Fibroblast of peridontal ligament (primary cell): ENCODE measurements at regions not wholly inside any gene's neighbourhood (a gene's known extent, or its start where the extent isn't known, plus 50 kb on each side); places are given as distances from the start of the nearest gene placed in this dataset.

ENCODE experiments used
- DNase-seq: peaks from one replicate; pipeline ENCODE4 v3.0.0-alpha.2; 2010; ENCODE audit errors: extremely low read depth

DNA sequence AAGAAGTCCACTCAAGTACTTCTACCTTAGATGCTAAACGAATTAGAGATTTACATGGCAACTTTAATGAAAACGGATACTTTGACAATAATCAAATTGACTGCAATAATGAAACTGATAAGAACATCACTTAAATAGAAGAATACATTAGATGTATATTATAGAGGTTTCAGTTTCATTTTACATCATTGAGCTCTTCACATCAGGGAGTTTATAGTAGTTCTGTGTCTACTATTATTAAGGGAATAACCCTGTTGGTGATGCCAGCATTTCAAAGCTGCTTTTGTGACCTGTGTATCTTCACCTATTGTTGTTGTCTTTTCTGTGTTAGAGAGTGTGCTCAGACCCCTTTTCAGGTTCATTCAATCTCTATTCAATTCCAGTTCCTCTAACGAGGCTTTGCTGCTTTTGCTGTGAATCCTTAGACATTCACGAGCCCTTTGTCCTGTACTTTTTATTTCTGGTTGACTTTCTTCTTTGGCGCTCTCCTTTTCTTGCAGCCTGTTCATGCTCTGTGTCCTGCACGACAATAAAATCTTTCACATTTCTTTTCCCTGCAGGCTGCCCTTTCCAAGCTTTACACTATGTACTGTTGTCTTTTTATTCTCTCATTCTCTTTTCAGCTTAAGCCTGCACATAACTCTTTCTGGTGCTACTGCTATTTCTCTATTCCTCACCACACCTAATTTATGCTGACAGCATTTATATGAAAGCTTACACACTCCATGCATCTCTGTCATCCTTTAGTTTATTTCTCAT is 232.1 kb downstream of the CPE start:
- DNase-seq, result no peak

DNA sequence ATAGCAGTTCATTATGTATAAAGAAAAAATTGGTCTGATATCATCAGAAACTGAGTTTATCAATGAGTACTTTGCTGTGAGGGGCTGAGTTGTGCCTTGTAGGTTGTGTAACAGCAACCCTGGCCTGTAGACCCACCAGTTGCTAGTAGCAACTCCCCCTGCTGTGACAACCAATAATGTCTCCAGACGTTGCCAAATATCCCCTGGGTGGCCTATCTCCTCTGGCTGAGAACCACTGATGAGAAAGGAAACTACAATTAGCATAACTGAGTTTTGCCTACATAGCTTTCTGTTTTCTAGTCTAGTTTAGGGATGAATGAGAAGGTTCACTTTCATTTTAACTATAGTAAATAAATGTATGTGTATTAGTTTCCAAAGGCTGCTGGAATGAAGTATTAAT is 234.1 kb downstream of the CPE start:
- no peak for DNase-seq

DNA sequence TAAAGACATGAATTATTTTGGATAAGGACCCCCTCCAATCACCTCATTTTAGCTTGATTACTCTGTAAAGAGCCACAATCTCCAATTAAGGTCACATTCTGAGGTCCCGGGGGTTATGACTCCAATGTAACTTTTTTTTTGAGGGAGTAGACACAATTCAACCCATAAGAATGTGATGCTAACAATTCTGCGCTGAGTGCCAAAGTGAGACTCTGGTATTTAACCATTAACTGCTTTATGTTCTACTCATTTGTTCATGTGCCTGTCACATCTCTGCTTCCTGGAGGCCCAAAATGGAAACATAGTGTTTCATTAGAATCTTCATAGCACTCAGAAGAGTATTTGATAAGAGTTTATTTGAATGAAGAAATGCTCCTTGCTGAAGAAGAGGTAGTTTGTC is 234.8 kb downstream of the CPE start:
- DNase-seq, result no peak

DNA sequence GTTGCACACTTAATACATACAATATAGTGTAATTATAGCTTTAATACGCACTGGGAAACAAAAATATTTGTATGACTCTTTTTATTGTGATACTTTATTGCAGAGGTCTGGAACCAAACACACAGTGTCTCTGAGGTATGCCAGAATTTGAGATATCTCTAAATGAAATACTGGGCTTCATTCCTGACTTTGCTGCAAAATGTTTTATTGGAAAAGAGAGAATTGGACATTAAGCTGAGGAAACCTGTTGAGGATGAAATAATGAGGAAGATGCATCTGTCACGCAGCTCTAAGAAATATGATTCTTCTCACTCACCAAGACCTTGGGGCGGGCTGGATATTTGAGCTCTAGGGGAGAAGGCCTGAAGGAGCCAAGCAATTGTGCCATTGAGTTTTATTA is 242.1 kb downstream of the CPE start:
- no peak for DNase-seq

DNA sequence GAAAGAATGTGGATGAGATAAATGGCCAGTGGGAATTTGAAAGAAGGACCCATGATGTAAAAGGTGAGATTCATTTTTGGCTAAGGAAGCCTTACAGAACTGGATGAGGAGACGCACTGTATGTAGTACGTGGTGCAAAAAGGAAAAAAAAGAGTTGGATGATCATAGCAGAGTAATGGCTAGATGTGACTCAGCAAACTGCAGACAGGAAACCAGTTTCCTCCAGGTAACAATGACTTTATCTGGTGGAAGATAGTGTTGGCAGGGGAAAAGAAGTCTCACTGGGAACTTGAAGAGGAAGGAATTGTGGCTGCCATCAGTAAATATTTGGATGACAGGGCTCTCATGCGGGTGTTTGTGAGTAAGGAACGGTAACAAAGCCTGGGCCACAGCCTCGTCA is 243.2 kb downstream of the CPE start:
- no peak for DNase-seq

DNA sequence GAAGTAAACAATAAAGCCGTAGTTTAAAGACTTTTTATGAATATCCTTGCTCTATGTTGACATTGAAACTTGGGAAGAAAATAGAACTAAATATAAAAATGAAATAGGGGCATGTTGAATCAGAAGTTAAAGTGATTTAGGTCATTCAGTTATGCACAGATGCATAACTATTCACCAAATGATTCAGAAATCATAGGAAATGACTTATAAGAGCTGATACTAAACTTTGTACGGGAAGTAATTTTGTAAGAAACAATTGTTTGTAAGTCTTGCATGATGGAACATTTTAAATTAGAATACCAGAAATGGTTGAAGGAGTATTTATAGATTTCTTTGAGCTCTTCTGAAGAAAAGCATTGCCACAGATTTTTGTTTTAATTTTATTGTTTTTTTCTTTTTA is 246.5 kb downstream of the CPE start:
- no peak for DNase-seq

DNA sequence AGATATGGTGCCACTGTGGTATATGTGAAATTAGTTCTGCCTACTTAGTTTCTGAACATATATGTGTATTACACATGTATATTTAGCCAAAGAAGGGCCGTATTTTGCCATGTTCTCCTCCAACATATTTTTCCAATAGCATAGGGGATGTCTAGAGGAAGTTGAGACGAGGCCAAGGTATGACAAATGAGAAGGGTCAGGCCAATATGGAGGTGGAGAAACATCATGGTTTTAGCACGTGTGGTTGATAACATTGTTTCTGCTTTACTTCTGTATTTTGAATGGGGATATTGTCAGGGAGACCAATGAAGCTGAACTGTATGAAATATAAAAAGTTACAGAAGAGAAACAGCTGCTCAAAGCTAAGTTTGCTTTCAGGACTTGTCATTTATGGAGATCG is 246.7 kb upstream of the TLL1 start:
- no peak for DNase-seq

DNA sequence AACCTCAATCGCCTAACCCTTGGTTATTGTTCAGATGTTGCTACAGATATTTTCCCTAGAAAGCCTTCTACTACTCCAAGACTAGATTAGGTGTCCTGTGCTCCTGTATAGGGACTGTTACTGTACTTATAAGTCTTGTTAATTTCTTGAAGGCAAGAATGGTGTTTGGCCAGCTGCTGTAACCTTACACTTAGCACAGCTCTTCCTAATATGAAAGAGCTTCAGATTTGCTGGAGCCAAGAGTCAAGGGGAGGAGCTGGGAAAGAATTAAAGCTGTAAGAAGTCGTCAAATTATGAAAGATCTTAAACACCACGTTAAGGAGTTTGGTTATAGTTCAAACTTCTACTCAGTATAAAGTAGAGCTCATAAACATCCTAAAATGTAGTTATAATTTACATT is 245.9 kb upstream of the TLL1 start:
- no peak for DNase-seq

DNA sequence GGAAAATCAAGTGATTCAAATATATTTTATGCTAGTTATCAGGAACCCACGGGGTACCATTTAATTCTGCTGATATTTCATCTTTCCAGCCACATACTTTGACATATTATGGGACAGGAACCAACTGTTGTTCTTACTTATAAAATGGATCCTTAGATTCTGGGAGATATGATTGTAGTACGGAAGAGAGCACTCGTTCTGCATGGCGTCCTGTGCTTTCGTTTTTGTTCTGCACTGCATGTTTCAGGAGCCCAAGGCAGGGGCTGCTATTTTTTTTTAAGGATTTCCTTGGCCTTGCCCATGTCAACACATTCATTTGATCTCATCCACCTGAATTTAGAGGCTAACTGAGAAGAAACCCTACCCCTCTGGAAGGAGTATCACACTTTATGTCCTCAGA is 245.5 kb upstream of the TLL1 start:
- no peak for DNase-seq

DNA sequence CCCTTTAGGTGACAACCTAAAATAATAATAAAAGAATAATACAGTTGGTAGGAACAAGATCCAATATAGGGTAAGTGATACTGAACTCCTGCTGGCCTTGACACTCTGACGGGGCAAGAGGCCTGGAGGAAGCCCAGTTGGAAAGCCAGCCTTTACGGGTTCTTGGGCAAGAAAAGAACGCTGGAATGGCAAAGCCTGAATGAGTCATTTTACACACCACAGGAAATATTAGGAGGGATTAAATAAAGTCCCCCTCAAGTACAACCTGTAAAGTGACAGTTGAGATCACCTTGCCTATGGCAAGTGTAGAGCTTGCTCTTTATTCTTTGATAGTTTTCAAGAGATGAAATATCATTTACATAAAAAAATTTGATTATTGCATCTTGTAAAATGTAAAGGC is 244.5 kb upstream of the TLL1 start:
- no peak for DNase-seq

DNA sequence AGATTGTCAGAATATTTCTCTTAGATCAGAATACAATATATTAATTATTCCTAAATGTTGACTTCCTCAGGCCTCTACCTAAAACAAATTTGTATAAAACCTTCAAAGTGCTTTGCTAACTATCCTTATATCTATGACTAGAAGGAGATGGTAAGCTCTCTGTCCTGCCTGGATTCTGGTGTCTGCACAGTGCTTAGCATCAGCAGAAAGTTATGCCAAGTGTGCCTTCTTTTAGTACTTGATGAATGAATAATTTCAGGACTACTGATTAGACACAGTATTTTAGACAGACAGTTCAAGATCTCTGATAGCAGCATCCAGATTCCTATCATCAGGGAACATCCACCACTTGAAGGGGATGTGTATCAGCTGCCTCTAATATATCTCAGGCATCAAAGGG is 242.4 kb upstream of the TLL1 start:
- no peak for DNase-seq

DNA sequence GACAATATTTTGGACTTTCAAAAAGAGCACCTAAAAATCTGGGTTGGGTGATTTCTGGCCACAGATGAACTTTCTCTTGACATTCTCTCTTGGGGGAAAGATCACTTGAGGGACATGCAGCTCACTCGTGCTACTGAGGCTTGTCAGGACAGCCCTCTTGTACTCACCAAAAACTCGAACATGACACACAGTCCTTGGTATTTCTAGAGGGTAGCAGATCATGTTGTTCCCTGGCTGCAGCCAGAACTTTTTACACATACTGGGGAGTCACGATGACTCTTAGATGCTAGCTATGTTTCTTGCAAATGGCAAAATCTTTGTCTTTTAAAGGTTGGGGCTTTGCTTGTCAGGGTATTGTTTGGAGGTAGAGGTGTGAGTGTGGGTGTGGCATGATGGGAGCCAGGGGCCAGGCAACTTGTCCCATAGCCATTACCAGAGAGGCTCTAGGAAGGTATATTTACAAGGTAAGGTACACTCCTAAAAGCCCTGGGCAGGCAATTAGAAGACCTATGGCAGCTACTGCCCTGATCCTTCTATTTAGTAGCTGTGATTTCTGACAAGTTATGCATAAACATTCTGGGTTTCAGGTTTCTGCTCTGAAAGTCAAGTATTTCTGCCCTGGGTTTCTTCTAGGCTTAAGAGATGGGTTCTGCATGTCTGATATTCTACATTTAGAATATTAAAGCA is 241.7 kb upstream of the TLL1 start:
- no peak for DNase-seq

DNA sequence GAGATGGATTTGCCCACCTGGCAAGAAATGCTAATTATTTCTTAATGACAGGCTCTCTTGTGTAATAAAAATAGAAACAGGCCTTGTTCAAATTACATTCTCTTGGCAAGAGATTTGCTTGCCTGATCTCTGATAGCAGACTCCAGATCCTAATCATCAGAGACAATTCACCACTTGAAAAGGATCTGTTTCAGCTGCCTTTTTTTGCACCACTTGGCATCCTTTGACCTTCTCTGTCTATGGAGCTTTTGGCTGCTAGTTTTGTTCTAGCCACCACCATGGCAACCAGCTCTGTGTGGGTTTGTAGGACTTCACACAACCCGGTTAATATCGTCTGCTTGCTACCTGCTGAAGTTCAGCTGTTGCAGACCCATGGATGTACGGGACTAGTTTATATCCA is 241.1 kb upstream of the TLL1 start:
- no peak for DNase-seq

DNA sequence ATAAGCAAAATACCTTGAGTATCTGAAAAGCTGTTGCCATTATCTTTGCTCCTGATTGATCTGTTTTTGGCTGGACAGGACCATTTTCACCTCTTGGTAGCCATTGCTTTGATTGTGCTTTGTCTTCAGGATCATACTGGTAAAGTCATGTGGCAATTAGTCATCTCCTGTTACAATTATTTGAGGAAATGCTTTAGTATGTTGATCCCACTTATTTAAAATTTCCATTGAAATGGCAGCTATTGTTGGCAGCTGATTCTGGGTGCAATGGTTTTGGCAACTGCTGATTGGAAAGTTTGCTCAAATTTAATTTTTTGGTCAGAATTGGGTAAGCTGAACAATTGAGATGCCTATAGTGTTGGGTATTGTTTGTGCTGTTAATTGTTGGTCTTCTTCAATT is 238.3 kb upstream of the TLL1 start:
- DNase-seq, result no peak

DNA sequence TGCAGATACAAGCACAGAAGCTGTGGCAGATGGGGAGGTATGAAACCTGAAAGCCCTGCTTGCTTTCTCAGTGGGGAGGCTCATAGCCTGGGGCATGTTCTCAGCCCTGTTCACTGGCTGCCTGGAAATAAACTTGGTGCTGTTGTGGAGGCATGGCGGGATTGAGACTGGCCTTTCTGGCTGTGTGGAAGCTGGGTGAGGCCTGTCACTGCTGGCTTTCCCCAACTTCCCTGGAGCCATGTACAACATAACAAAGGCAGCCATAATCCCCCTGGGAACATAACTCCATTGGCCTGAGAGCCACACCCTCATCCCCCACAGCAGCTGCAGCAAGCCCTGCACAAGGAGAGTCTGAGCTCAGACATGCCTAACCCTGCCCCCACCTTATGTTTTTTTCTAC is 237.7 kb upstream of the TLL1 start:
- DNase-seq, result no peak

DNA sequence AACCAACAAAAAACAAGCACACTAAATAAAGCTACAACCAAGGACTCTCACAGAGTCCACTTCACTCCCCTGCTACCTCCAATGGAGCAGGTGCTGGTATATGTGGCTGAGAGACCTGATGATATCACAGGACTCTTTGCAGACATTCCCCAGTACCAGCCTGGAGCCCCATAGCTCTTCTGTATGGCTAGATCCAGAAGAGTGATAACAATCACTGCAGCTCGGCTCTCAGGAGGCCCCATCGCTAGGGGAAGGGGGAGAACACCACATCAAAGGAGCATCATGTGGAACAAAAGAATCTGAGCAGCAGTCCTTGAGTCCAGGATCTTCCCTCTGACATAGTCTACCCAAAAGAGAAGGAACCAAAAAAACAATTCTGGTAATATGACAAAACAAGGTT is 237.1 kb upstream of the TLL1 start:
- DNase-seq, result no peak

DNA sequence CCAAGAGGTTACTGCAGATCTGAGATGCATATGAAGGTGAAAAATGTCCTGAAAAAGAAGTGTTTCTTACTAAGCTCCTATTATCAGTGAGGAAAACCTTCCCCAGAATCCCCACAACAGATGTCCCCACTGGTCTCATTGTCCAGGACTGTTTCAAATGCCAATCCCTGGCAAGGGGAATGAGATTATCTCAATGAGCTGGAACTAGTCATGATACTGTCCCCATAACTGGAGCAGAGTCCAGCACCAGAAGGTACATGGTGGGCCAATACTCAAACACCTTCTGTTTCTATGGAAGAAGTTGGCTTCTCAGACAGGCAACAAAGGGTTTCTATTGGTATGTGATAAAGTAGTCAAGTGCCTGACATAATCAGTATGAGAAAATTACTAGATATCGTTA is 221.1 kb upstream of the TLL1 start:
- DNase-seq, result no peak

DNA sequence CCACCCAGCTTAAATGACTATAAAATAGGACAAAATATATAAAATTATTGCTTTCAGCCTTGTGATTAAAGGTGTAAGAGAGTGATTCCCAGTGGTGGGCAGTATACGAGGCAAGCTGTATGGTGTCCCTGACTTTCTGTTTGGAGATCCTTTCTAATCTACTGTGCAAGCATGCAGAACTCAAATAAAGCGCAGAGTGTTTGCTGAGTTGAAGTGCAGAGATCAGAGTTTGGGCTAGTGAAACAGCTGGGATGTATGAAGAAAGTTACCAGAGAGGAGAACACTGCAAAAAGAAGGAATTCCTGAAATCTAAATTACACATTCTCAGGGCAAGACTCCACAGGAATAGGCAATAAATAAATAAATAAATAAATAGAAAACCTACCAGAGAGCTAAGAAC is 218.5 kb upstream of the TLL1 start:
- DNase-seq, result no peak

DNA sequence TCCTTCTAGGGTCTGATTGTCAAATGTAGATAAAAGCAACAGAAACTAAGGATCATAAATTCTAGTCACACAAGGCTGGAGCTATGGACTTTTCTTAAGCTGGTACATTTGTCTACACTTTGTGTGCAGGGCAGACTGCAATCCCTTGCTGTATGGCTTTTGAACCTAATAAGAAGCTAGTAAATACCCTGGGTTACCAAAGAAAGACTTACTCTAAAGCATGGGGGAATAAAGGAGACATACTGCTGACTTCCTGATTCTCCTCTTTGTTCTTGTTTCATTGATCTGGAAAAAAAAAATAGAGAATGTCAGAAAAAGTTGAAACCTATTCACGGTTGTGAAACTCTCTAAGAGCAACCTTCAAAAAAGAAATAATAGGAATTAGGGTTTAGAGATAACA is 216.6 kb upstream of the TLL1 start:
- no peak for DNase-seq

DNA sequence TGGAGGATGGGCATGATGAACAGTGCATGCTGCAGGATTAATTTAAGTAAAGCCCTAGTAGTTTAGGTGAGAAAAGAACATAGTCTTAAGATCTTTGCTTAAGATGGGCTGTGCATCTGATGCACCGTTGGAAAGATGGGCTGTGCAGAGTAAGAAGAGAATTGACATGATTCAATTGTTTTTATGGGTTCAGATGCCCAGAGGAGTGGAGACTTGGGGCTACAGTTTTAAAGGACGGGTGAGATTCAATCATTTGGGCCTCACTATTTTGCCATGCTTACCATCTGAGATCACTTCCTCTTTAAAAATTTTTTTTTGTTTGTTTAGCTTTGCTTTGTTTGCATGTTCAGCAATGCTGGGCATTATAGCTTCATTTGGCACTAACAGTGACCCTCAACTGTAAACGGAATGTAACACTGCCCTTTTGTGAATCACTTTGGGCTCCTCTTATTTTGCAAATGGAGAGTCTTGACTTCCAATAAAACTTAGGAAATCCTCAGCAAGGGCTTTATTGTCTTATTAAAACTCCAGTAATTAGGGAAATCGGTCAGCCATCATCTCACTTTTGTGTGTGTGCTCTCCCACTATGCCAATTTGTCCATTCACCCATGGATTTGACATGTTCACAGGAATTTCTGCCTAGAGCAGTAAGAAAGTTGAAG is 216.1 kb upstream of the TLL1 start:
- no peak for DNase-seq

DNA sequence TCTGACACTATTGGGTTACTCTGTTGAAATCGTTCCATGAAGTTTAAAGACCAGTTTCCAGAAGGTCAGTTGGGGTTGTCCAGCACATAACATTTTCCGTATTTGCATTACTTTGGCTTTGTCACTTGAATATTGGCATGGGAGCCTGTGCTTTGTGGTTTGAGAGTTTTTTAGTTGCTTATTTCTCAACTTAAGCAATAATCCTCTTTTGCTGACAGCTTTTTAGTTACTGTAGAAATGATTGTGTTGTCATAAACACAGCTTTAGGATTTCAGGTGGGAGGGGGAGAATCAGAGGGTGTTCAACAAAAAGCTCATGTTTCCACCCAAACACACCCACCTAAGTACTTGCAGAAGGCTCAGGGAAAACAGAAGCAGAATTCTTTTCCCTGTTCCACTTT is 210.7 kb upstream of the TLL1 start:
- no peak for DNase-seq

DNA sequence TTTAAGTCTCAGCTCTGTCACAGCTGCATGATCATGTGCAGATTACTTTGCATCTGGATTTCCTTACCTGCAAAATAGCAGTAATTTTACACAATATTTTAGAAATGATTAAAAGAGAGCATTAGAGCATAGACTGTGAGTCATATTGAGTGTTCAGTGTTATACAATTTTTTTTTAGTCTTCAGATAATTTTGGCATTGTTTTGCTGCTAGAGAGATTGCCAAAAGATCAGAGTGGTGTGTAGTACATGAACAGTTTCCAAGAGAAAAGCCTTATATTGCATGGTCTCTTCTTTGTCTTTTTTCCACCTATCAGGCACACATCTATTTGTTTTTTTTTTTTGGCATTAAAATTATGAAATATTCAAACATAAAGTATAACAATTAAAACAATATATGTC is 209.6 kb upstream of the TLL1 start:
- no peak for DNase-seq

DNA sequence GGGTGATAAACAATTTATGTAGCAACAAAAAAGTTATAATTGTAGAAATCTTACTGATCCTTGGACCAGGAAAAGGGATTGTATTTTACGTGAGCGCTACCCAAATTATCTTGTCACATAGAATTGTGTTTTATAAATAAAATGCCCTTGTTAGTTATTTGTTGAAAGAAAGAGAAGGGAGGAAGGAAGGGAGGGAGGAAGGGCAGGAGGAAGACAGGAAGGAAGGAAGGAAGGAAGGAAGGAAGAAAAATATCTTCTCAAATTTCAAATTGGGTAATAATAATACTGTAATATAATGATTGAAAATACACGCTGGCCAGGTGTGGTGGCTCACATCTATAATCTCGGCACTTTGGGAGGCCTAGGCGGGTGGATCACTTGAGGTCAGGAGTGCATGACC is 206.2 kb upstream of the TLL1 start:
- DNase-seq, result no peak
